HepG2 (cell line): ENCODE measurements at regions not wholly inside any gene's neighbourhood (a gene's known extent, or its start where the extent isn't known, plus 50 kb on each side); places are given as distances from the start of the nearest gene placed in this dataset.
A peak's percentile ranks its signal among the peaks of the same experiment; 100 is the strongest.

ENCODE experiments used
- ATAC-seq: fragments of 200-7000 bp; cut with Tn5 transposase; 3 replicates; pipeline ENCODE4 v1.9.1; 2020; ENCODE audit warnings: mild to moderate bottlenecking, moderate library complexity
- BruUV-seq: library from RNA; stranded (reverse); fragments of 400-500 nt; replicated peaks from 2 replicates; lab custom pipeline; 2021; lab: Mats Ljungman, UMichigan
- CTCF ChIA-PET: fragments of 300-600 bp; formaldehyde crosslinking; extraction: SDS; loops from one replicate; lab custom pipeline; 2021; ENCODE audit warnings: low total read pairs, inconsistent platforms, low intra/inter-chr PET ratio; lab: Yijun Ruan, JAX
- POLR2A ChIA-PET: fragments of 350-600 bp; sonication (Branson Sonifier 250); formaldehyde crosslinking; loops from one replicate; lab custom pipeline; 2020; ENCODE audit warnings: antibody characterized with exemption, inconsistent platforms; lab: Yijun Ruan, JAX
- DNase-seq: peaks from one replicate; pipeline ENCODE4 v3.0.0-alpha.2; 2015; ENCODE audit warnings: low spot score
- FAIRE-seq: peaks from 3 replicates; lab custom pipeline; 2011; peaks lifted over from hg19 to GRCh38; lab: Jason Lieb, UNC
- H2AFZ ChIP-seq: one replicate; pipeline ENCODE4 v1.6.1; 2011; ENCODE audit warnings: low read length, inconsistent platforms
- H3K27ac ChIP-seq: fragments of 300-600 bp; 3 replicates; pipeline ENCODE4 v1.8.0; 2011; ENCODE audit warnings: mixed run types, mild to moderate bottlenecking, mixed read lengths, low read length, inconsistent platforms; ENCODE audit not compliant: insufficient read depth; ENCODE audit errors: extremely low read length
- H3K27me3 ChIP-seq, 2 experiments: fragments of 200-600 bp in 1 of 2; 2 replicates in 1 of 2; 3 replicates in 1 of 2; pipeline versions ENCODE4 v1.6.0 to v1.8.0; 2011; ENCODE audit warnings: low read length in 2 of 2, mild to moderate bottlenecking in 2 of 2, moderate library complexity in 2 of 2, inconsistent platforms in 1 of 2; ENCODE audit not compliant: insufficient read depth in 2 of 2, control insufficient read depth in 1 of 2
- H3K36me3 ChIP-seq, 2 experiments: fragments of 200-600 bp in 1 of 2; replicated peaks in 1 of 2; 2 replicates in 1 of 2; 3 replicates in 1 of 2; pipeline versions ENCODE4 v1.5.1 to v1.8.0; 2011; ENCODE audit warnings: low read length in 2 of 2, inconsistent platforms in 1 of 2; ENCODE audit not compliant: insufficient read depth in 2 of 2, control insufficient read depth in 1 of 2
- H3K4me1 ChIP-seq: 2 replicates; pipeline ENCODE4 v1.5.1; 2012; ENCODE audit warnings: low read length, inconsistent platforms; ENCODE audit not compliant: insufficient read depth
- H3K4me2 ChIP-seq: 2 replicates; pipeline ENCODE4 v1.6.0; 2011; ENCODE audit warnings: low read depth, low read length, inconsistent platforms
- H3K4me3 ChIP-seq, 3 experiments: fragments of 200-600 bp in 1 of 3; sonication (generic), shearing (Covaris generic) in 1 of 3; replicated peaks in 1 of 3; 2 replicates each; pipeline ENCODE4 v1.5.1; 2011 to 2016; ENCODE audit warnings: low read length in 3 of 3, inconsistent platforms in 2 of 3, low read depth in 2 of 3, mild to moderate bottlenecking in 2 of 3, control low read depth in 1 of 3, mixed read lengths in 1 of 3; ENCODE audit not compliant: insufficient read depth in 1 of 3
- H3K79me2 ChIP-seq: one replicate; pipeline ENCODE4 v1.6.1; 2011; ENCODE audit warnings: low read length, inconsistent platforms; ENCODE audit not compliant: insufficient read depth
- H3K9ac ChIP-seq: 2 replicates; pipeline ENCODE4 v1.6.0; 2011; ENCODE audit warnings: mild to moderate bottlenecking, low read depth, low read length, inconsistent platforms; ENCODE audit not compliant: insufficient read depth
- H3K9me3 ChIP-seq: 2 replicates; pipeline ENCODE4 v1.5.1; 2012; ENCODE audit warnings: mild to moderate bottlenecking, low read length
- H4K20me1 ChIP-seq: 2 replicates; pipeline ENCODE4 v1.6.0; 2011; ENCODE audit warnings: inconsistent platforms, mild to moderate bottlenecking, low read length, moderate library complexity; ENCODE audit not compliant: insufficient read depth
- FOXK1 ChIP-seq: sonication (generic); formaldehyde crosslinking; IDR thresholded peaks from 2 replicates; pipeline ENCODE4 v1.4.0; 2020; ENCODE audit warnings: low read depth, missing genetic modification reagents, borderline replicate concordance
- HNRNPK ChIP-seq: fragments of 200-400 bp; formaldehyde crosslinking; IDR thresholded peaks from 2 replicates; pipeline ENCODE4 v1.6.1; 2018; ENCODE audit warnings: low read length, low read depth, moderate library complexity, mild to moderate bottlenecking; ENCODE audit not compliant: poor library complexity, severe bottlenecking
- IKZF4 ChIP-seq: sonication (generic); formaldehyde crosslinking; IDR thresholded peaks from 2 replicates; pipeline ENCODE4 v1.5.1; 2020; ENCODE audit warnings: borderline replicate concordance, mild to moderate bottlenecking, low read depth, missing genetic modification reagents; ENCODE audit errors: not compliant biosample characterization
- RXRA ChIP-seq: sonication (generic); formaldehyde crosslinking; IDR thresholded peaks from 2 replicates; pipeline ENCODE4 v1.5.1; 2020; ENCODE audit warnings: missing genetic modification reagents
- U2AF2 ChIP-seq: fragments of 200-400 bp; formaldehyde crosslinking; IDR thresholded peaks from 2 replicates; pipeline ENCODE4 v1.6.1; 2017; ENCODE audit warnings: low read depth, mild to moderate bottlenecking, low read length
- ZMYM4 ChIP-seq: sonication (generic); formaldehyde crosslinking; IDR thresholded peaks from 2 replicates; pipeline ENCODE4 v1.8.1; 2023; ENCODE audit warnings: mild to moderate bottlenecking, missing genetic modification reagents
- ZNF260 ChIP-seq: sonication (generic); formaldehyde crosslinking; IDR thresholded peaks from 2 replicates; pipeline ENCODE4 v1.4.0; 2020; ENCODE audit warnings: missing genetic modification reagents, low read depth, mild to moderate bottlenecking, borderline replicate concordance
- ZNF431 ChIP-seq: sonication (generic); formaldehyde crosslinking; IDR thresholded peaks from 2 replicates; pipeline ENCODE4 v1.9.0; 2022; ENCODE audit warnings: missing genetic modification reagents, low read depth, mild to moderate bottlenecking, borderline replicate concordance
- WGBS: methylation state at CpG from one replicate; pipeline ENCODE4 v1.1.6; 2017; ENCODE audit warnings: low lambda C conversion rate; 5-methylcytosine and 5-hydroxymethylcytosine counted together
- in situ Hi-C: cut with HindIII; loops from 2 replicates; pipeline ENCODE4 v1.10.0; 2017; ENCODE audit warnings: low pct_unique_long_range_greater_than_20kb; ENCODE audit not compliant: extremely low pct_ligation_motif_present
- intact Hi-C: fragments of 100-400 bp; cut with micrococcal nuclease; formaldehyde crosslinking; loops from one replicate; pipeline ENCODE4 v1.10.0; 2022; ENCODE audit not compliant: unreplicated experiment
- TF ChIP-seq, protein P1 (sequence below): sonication (generic); formaldehyde crosslinking; IDR thresholded peaks from 2 replicates; pipeline ENCODE4 v1.4.0; 2020; ENCODE audit warnings: missing genetic modification reagents
- TF ChIP-seq, protein P2 (sequence below): IDR thresholded peaks from 2 replicates; pipeline ENCODE4 v1.6.1; 2016; ENCODE audit warnings: mild to moderate bottlenecking
- TF ChIP-seq, protein P3 (sequence below): sonication (generic); formaldehyde crosslinking; IDR thresholded peaks from 2 replicates; pipeline ENCODE4 v1.4.0; 2020; ENCODE audit warnings: low read depth, mild to moderate bottlenecking, missing genetic modification reagents
- TF ChIP-seq, protein P4 (sequence below): sonication (generic); formaldehyde crosslinking; conservative IDR thresholded peaks from 2 replicates; pipeline ENCODE4 v1.4.0; 2020; ENCODE audit warnings: missing genetic modification reagents

DNA sequence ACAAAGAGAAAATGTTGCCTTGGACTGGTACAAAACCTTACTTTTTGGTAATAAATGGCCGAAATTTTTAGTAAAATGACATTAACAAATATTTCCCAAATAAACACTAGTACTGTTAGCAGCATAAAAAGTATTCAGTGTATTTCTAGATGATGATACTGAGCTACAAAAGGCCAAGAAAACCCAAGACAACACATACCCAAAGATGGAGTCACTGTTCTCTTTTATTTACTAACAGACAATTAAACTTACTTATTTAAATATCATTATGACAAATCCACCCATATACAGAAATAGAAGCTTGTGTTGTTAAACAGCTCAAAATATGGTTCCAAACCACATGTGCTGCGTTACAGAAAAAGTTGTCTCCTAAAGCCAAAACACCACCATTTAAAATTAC lies 239.9 kb downstream of the ZEB2 start:
- POLR2A ChIA-PET = no interaction called here
- Histone ChIP-seq H3K4me3 (no peak overlapping the region), H3K9ac (no peak overlapping the region), H3K27ac (no peak overlapping the region), H3K36me3 (no peaks in the 10 kb centered on the region), H4K20me1 (no peaks in the 10 kb centered on the region), H3K27me3 (no peaks in the 10 kb centered on the region), H3K9me3 (no peaks in the 10 kb centered on the region), H3K4me1 (no peaks in the 10 kb centered on the region), H3K79me2 (no peaks in the 10 kb centered on the region), H2AFZ (no peak overlapping the region), H3K4me2 (no peak overlapping the region)
- CTCF ChIA-PET = no interaction called here
- TF ChIP-seq FOXK1 (CRISPR knock-in tag) = no peak
- TF ChIP-seq, protein P1, sequence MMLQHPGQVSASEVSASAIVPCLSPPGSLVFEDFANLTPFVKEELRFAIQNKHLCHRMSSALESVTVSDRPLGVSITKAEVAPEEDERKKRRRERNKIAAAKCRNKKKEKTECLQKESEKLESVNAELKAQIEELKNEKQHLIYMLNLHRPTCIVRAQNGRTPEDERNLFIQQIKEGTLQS (CRISPR knock-in tag) = no peak
- peak; percentile 24 for TF ChIP-seq HNRNPK
- intact Hi-C loops = no loop called here
- ATAC-seq (no peak), FAIRE-seq (no peak), DNase-seq (no peak)
- no TSS peak for BruUV-seq
- in situ Hi-C loops = no loop called here
- 29% methylated on average over 2 of the region's 2 CpGs for WGBS

DNA sequence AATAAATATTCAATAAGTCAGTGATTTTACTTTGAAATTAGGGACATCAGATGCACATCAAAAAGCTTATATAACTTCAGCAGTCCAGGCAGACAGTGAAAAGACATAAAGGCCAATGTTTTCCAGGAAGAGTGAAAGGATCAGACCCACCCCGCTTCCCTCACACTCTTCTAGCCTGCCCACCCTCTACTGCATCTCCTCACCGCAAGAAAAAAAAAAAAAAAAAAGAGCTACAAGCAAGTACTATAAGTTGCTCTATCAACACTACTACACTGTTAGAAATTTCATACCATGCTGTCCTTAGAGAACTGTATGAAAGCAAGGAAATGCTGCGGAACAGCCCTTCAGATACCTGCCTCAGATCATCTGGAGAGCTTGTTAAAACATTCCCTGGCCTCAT lies 240.8 kb downstream of the ZEB2 start:
- intact Hi-C loops = no loop called here
- no peak overlapping the region for H2AFZ ChIP-seq
- no peak overlapping the region for H3K4me3 ChIP-seq
- FAIRE-seq = no peak
- H3K9ac ChIP-seq = no peak overlapping the region
- no peaks in the 10 kb centered on the region for H3K36me3 ChIP-seq
- H3K4me2 ChIP-seq = no peak overlapping the region
- CTCF ChIA-PET = no interaction called here
- WGBS = 90% methylated on average over 3 of the region's 3 CpGs
- TF ChIP-seq, protein P2, sequence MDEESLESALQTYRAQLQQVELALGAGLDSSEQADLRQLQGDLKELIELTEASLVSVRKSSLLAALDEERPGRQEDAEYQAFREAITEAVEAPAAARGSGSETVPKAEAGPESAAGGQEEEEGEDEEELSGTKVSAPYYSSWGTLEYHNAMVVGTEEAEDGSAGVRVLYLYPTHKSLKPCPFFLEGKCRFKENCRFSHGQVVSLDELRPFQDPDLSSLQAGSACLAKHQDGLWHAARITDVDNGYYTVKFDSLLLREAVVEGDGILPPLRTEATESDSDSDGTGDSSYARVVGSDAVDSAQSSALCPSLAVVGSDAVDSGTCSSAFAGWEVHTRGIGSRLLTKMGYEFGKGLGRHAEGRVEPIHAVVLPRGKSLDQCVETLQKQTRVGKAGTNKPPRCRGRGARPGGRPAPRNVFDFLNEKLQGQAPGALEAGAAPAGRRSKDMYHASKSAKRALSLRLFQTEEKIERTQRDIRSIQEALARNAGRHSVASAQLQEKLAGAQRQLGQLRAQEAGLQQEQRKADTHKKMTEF (CRISPR knock-in tag) = no peak
- TF ChIP-seq IKZF4 (CRISPR knock-in tag) (no peak), ZMYM4 (CRISPR knock-in tag) (no peak), ZNF260 (CRISPR knock-in tag) (no peak), RXRA (no peak), U2AF2 (no peak), ZNF431 (CRISPR knock-in tag) (no peak)
- TF ChIP-seq, protein P3, sequence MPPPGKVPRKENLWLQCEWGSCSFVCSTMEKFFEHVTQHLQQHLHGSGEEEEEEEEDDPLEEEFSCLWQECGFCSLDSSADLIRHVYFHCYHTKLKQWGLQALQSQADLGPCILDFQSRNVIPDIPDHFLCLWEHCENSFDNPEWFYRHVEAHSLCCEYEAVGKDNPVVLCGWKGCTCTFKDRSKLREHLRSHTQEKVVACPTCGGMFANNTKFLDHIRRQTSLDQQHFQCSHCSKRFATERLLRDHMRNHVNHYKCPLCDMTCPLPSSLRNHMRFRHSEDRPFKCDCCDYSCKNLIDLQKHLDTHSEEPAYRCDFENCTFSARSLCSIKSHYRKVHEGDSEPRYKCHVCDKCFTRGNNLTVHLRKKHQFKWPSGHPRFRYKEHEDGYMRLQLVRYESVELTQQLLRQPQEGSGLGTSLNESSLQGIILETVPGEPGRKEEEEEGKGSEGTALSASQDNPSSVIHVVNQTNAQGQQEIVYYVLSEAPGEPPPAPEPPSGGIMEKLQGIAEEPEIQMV (CRISPR knock-in tag) = no peak
- TF ChIP-seq, protein P4, sequence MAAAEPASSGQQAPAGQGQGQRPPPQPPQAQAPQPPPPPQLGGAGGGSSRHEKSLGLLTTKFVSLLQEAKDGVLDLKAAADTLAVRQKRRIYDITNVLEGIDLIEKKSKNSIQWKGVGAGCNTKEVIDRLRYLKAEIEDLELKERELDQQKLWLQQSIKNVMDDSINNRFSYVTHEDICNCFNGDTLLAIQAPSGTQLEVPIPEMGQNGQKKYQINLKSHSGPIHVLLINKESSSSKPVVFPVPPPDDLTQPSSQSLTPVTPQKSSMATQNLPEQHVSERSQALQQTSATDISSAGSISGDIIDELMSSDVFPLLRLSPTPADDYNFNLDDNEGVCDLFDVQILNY (CRISPR knock-in tag) = no peak
- TF ChIP-seq, all 625 proteins: peak for 0
- DNase-seq (no peak), ATAC-seq (no peak)
- H3K27ac ChIP-seq = no peak overlapping the region
- in situ Hi-C loops = no loop called here
- H3K79me2 ChIP-seq = no peaks in the 10 kb centered on the region
- BruUV-seq = no TSS peak
- H3K27me3 ChIP-seq = no peaks in the 10 kb centered on the region
- H4K20me1 ChIP-seq = no peaks in the 10 kb centered on the region
- no peaks in the 10 kb centered on the region for H3K9me3 ChIP-seq
- no peaks in the 10 kb centered on the region for H3K4me1 ChIP-seq
- POLR2A ChIA-PET = no interaction called here
